ENCODE measurements at regions not wholly inside any gene's neighbourhood (a gene's known extent, or its start where the extent isn't known, plus 50 kb on each side); places are given as distances from the start of the nearest gene placed in this dataset.

GRCh38 chr20:41848180-41848579 is 230.0 kb upstream of the CHD6 start:
- no peak for TF ChIP-seq CTCF (IDR thresholded peaks at IDR 0.05)
- TF ChIP-seq POLR2A (IDR thresholded peaks at IDR 0.05), result no peak

All from testis (tissue), 2 donors.